ENCODE measurements at regions not wholly inside any gene's neighbourhood (a gene's known extent, or its start where the extent isn't known, plus 50 kb on each side); places are given as distances from the start of the nearest gene placed in this dataset.

GRCh38 chr10:8221451-8221850, 167.0 kb downstream of the GATA3 start:
- no peaks in the 10 kb centered on the region for H3K36me3 ChIP-seq (ENCODE audit: control insufficient read depth in 1 of 2, insufficient read depth in 2 of 2, low read length in 2 of 2)
- no peak overlapping the region for H3K4me3 ChIP-seq (replicated peaks in 1 of 2; ENCODE audit: low read depth in 1 of 2, low read length in 2 of 2)
- H3K79me2 ChIP-seq (ENCODE audit: insufficient read depth, low read length), result no peaks in the 10 kb centered on the region
- ChIA-PET RAD21 (ENCODE audit: low non-redundant PET in 1 of 2, low total read pairs in 2 of 2, uncharacterized antibody in 2 of 2, unreplicated experiment in 2 of 2) (no interaction called here), POLR2A (no interaction called here), CTCF (no interaction called here)
- intact Hi-C loops (cut with micrococcal nuclease), result no loop called here
- no peaks in the 10 kb centered on the region for H4K20me1 ChIP-seq (ENCODE audit: insufficient read depth)
- H3K9me3 ChIP-seq (ENCODE audit: control insufficient read depth in 1 of 2, insufficient read depth in 1 of 2, low read depth in 1 of 2, low read length in 2 of 2), result no peaks in the 10 kb centered on the region
- no peak overlapping the region for H3K9ac ChIP-seq (ENCODE audit: low read length)
- no peak for TF ChIP-seq ZNF274 (IDR thresholded peaks at IDR 0.05; ENCODE audit: low read depth, low read length)
- H3K9me2 ChIP-seq (ENCODE audit: insufficient read depth), result no peaks in the 10 kb centered on the region
- H2AFZ ChIP-seq (ENCODE audit: low read depth, low read length, poor library complexity, severe bottlenecking), result no peak overlapping the region
- no peaks in the 10 kb centered on the region for H3K27me3 ChIP-seq (ENCODE audit: insufficient read depth, low read length)
- no peak overlapping the region for H3K4me2 ChIP-seq (ENCODE audit: low read length)
- no TSS peak for BruUV-seq (replicated peaks)
- H3K4me1 ChIP-seq (ENCODE audit: control insufficient read depth in 1 of 2, insufficient read depth in 2 of 2, low read length in 2 of 2), result no peaks in the 10 kb centered on the region
- no peak overlapping the region for H3K27ac ChIP-seq (ENCODE audit: low read depth, low read length)
- DNase-seq (ENCODE audit: low read depth, low spot score), result no peak
- ATAC-seq, result no peak

- DNase-seq (ENCODE audit: low read depth, low spot score), result no peak
- Histone ChIP-seq H3K79me2 (ENCODE audit: insufficient read depth, low read length) (no peaks in the 10 kb centered on the region), H2AFZ (ENCODE audit: low read depth, low read length, poor library complexity, severe bottlenecking) (no peak overlapping the region), H4K20me1 (ENCODE audit: insufficient read depth) (no peaks in the 10 kb centered on the region), H3K9me2 (ENCODE audit: insufficient read depth) (no peaks in the 10 kb centered on the region), H3K4me2 (ENCODE audit: low read length) (no peak overlapping the region), H3K9me3 (ENCODE audit: control insufficient read depth in 1 of 2, insufficient read depth in 1 of 2, low read depth in 1 of 2, low read length in 2 of 2) (no peaks in the 10 kb centered on the region), H3K36me3 (ENCODE audit: control insufficient read depth in 1 of 2, insufficient read depth in 2 of 2, low read length in 2 of 2) (no peaks in the 10 kb centered on the region), H3K4me1 (ENCODE audit: control insufficient read depth in 1 of 2, insufficient read depth in 2 of 2, low read length in 2 of 2) (no peaks in the 10 kb centered on the region), H3K27me3 (ENCODE audit: insufficient read depth, low read length) (no peaks in the 10 kb centered on the region), H3K9ac (ENCODE audit: low read length) (no peak overlapping the region), H3K27ac (ENCODE audit: low read depth, low read length) (no peak overlapping the region), H3K4me3 (replicated peaks in 1 of 2; ENCODE audit: low read depth in 1 of 2, low read length in 2 of 2) (no peak overlapping the region)
- BruUV-seq (replicated peaks), result no TSS peak
- POLR2A ChIA-PET, result no interaction called here
- CTCF ChIA-PET, result no interaction called here
- RAD21 ChIA-PET (ENCODE audit: low non-redundant PET in 1 of 2, low total read pairs in 2 of 2, uncharacterized antibody in 2 of 2, unreplicated experiment in 2 of 2), result no interaction called here
- ATAC-seq, result no peak
- intact Hi-C loops (cut with micrococcal nuclease), result no loop called here
- TF ChIP-seq ZBTB33 (IDR thresholded peaks at IDR 0.05; ENCODE audit: extremely low read depth, insufficient replicate concordance, low read length) (no peak), YY1 (IDR thresholded peaks at IDR 0.05; ENCODE audit: extremely low read depth, insufficient replicate concordance, low read depth, low read length) (no peak), SRF (IDR thresholded peaks at IDR 0.05; ENCODE audit: low read depth) (no peak), SIN3A (IDR thresholded peaks at IDR 0.05; ENCODE audit: low read depth) (no peak), ELF1 (IDR thresholded peaks at IDR 0.05; ENCODE audit: borderline replicate concordance, low read depth) (no peak), ATF3 (IDR thresholded peaks at IDR 0.05) (no peak), ZFX (IDR thresholded peaks at IDR 0.05) (no peak), CEBPB (IDR thresholded peaks at IDR 0.05; ENCODE audit: low read depth) (no peak), EZH2 (IDR thresholded peaks at IDR 0.05) (no peak), CBX3 (IDR thresholded peaks at IDR 0.05; ENCODE audit: low read depth) (no peak), SP1 (IDR thresholded peaks at IDR 0.05; ENCODE audit: low read depth) (no peak), FOSL1 (IDR thresholded peaks at IDR 0.05; ENCODE audit: low read depth) (no peak), REST (IDR thresholded peaks at IDR 0.05; ENCODE audit: low read depth) (no peak), TCF7L2 (IDR thresholded peaks at IDR 0.05; ENCODE audit: borderline replicate concordance, extremely low read depth, insufficient read depth, insufficient read length) (no peak), JUND (IDR thresholded peaks at IDR 0.05) (no peak)
Measured at GRCh38 chr10:8224591-8224990, 170.1 kb downstream of the GATA3 start.

All from HCT116 (cell line).